ENCODE measurements at regions not wholly inside any gene's neighbourhood (a gene's known extent, or its start where the extent isn't known, plus 50 kb on each side); places are given as distances from the start of the nearest gene placed in this dataset.
A peak's percentile ranks its signal among the peaks of the same experiment; 100 is the strongest.

DNA sequence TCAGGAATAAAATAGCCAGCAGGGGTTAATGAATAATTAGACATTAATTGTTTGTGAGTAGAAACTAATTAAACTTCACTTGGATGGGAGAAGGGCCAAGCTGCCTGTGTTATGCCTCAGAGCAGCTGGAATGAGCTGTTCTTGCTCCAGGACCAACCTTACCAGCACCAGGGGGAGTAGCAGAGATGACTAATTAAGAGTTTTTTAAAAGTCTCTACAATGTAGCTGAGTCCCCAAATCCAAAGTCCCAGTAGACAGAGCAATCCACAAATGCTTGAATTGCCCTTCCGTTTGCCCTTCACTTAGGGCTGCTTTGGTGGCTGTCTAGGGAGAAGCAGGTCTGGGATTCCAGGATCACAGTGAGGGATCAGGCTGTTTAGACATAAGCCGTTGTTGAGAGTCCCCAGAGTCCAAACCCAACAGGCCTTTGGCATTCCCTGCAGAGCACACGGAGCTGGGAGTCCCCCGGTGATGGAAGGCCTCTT, 59.4 kb downstream of the RHOB start (continued):
- TF ChIP-seq, protein P1, sequence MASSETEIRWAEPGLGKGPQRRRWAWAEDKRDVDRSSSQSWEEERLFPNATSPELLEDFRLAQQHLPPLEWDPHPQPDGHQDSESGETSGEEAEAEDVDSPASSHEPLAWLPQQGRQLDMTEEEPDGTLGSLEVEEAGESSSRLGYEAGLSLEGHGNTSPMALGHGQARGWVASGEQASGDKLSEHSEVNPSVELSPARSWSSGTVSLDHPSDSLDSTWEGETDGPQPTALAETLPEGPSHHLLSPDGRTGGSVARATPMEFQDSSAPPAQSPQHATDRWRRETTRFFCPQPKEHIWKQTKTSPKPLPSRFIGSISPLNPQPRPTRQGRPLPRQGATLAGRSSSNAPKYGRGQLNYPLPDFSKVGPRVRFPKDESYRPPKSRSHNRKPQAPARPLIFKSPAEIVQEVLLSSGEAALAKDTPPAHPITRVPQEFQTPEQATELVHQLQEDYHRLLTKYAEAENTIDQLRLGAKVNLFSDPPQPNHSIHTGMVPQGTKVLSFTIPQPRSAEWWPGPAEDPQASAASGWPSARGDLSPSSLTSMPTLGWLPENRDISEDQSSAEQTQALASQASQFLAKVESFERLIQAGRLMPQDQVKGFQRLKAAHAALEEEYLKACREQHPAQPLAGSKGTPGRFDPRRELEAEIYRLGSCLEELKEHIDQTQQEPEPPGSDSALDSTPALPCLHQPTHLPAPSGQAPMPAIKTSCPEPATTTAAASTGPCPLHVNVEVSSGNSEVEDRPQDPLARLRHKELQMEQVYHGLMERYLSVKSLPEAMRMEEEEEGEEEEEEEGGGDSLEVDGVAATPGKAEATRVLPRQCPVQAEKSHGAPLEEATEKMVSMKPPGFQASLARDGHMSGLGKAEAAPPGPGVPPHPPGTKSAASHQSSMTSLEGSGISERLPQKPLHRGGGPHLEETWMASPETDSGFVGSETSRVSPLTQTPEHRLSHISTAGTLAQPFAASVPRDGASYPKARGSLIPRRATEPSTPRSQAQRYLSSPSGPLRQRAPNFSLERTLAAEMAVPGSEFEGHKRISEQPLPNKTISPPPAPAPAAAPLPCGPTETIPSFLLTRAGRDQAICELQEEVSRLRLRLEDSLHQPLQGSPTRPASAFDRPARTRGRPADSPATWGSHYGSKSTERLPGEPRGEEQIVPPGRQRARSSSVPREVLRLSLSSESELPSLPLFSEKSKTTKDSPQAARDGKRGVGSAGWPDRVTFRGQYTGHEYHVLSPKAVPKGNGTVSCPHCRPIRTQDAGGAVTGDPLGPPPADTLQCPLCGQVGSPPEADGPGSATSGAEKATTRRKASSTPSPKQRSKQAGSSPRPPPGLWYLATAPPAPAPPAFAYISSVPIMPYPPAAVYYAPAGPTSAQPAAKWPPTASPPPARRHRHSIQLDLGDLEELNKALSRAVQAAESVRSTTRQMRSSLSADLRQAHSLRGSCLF (CRISPR knock-in tag; IDR thresholded peaks at IDR 0.05; ENCODE audit: borderline replicate concordance) = no peak
- TF ChIP-seq, protein P2, sequence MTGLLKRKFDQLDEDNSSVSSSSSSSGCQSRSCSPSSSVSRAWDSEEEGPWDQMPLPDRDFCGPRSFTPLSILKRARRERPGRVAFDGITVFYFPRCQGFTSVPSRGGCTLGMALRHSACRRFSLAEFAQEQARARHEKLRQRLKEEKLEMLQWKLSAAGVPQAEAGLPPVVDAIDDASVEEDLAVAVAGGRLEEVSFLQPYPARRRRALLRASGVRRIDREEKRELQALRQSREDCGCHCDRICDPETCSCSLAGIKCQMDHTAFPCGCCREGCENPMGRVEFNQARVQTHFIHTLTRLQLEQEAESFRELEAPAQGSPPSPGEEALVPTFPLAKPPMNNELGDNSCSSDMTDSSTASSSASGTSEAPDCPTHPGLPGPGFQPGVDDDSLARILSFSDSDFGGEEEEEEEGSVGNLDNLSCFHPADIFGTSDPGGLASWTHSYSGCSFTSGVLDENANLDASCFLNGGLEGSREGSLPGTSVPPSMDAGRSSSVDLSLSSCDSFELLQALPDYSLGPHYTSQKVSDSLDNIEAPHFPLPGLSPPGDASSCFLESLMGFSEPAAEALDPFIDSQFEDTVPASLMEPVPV (CRISPR knock-in tag; IDR thresholded peaks at IDR 0.05) = no peak
- TF ChIP-seq, protein P3, sequence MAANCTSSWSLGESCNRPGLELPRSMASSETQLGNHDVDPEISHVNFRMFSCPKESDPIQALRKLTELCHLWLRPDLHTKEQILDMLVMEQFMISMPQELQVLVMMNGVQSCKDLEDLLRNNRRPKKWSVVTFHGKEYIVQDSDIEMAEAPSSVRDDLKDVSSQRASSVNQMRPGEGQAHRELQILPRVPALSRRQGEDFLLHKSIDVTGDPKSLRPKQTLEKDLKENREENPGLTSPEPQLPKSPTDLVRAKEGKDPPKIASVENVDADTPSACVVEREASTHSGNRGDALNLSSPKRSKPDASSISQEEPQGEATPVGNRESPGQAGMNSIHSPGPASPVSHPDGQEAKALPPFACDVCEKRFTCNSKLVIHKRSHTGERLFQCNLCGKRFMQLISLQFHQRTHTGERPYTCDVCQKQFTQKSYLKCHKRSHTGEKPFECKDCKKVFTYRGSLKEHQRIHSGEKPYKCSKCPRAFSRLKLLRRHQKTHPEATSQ (CRISPR knock-in tag; IDR thresholded peaks at IDR 0.05; ENCODE audit: borderline replicate concordance) = no peak
- no peak for TF ChIP-seq ZFP41 (CRISPR knock-in tag; IDR thresholded peaks at IDR 0.05; ENCODE audit: borderline replicate concordance)
- TF ChIP-seq RELA (CRISPR knock-in tag; IDR thresholded peaks at IDR 0.05) = no peak
- TF ChIP-seq ZNF367 (CRISPR knock-in tag; IDR thresholded peaks at IDR 0.05; ENCODE audit: borderline replicate concordance) = no peak
- no peak for TF ChIP-seq SALL2 (CRISPR knock-in tag; IDR thresholded peaks at IDR 0.05)
- TF ChIP-seq SMC3 (IDR thresholded peaks at IDR 0.05; ENCODE audit: low read length) = peak; percentile 72; the same call in 1 of the 2 replicates
- no peak for TF ChIP-seq AHR (CRISPR knock-in tag; IDR thresholded peaks at IDR 0.05)
- no peak for TF ChIP-seq HMG20B (CRISPR knock-in tag; conservative IDR thresholded peaks at IDR 0.05)
- TF ChIP-seq ZNF101 (CRISPR knock-in tag; IDR thresholded peaks at IDR 0.05; ENCODE audit: borderline replicate concordance, low read depth) = no peak
- no peak for TF ChIP-seq ZNF879 (CRISPR knock-in tag; IDR thresholded peaks at IDR 0.05)
- no peak for TF ChIP-seq U2AF2 (IDR thresholded peaks at IDR 0.05; ENCODE audit: low read depth, low read length)
- no peak for TF ChIP-seq ZNF605 (CRISPR knock-in tag; IDR thresholded peaks at IDR 0.05)
- TF ChIP-seq ZNF773 (CRISPR knock-in tag; IDR thresholded peaks at IDR 0.05; ENCODE audit: borderline replicate concordance) = no peak
- TF ChIP-seq, protein P4, sequence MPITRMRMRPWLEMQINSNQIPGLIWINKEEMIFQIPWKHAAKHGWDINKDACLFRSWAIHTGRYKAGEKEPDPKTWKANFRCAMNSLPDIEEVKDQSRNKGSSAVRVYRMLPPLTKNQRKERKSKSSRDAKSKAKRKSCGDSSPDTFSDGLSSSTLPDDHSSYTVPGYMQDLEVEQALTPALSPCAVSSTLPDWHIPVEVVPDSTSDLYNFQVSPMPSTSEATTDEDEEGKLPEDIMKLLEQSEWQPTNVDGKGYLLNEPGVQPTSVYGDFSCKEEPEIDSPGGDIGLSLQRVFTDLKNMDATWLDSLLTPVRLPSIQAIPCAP (CRISPR knock-in tag; IDR thresholded peaks at IDR 0.05; ENCODE audit: low read depth) = no peak
- TF ChIP-seq POLR2A (IDR thresholded peaks at IDR 0.05; ENCODE audit: insufficient read depth in 1 of 2, low read depth in 2 of 2, low read length in 2 of 2) = no peak
- TF ChIP-seq, protein P5, sequence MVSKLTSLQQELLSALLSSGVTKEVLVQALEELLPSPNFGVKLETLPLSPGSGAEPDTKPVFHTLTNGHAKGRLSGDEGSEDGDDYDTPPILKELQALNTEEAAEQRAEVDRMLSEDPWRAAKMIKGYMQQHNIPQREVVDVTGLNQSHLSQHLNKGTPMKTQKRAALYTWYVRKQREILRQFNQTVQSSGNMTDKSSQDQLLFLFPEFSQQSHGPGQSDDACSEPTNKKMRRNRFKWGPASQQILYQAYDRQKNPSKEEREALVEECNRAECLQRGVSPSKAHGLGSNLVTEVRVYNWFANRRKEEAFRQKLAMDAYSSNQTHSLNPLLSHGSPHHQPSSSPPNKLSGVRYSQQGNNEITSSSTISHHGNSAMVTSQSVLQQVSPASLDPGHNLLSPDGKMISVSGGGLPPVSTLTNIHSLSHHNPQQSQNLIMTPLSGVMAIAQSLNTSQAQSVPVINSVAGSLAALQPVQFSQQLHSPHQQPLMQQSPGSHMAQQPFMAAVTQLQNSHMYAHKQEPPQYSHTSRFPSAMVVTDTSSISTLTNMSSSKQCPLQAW (CRISPR knock-in tag; IDR thresholded peaks at IDR 0.05) = no peak
- TF ChIP-seq, protein P6, sequence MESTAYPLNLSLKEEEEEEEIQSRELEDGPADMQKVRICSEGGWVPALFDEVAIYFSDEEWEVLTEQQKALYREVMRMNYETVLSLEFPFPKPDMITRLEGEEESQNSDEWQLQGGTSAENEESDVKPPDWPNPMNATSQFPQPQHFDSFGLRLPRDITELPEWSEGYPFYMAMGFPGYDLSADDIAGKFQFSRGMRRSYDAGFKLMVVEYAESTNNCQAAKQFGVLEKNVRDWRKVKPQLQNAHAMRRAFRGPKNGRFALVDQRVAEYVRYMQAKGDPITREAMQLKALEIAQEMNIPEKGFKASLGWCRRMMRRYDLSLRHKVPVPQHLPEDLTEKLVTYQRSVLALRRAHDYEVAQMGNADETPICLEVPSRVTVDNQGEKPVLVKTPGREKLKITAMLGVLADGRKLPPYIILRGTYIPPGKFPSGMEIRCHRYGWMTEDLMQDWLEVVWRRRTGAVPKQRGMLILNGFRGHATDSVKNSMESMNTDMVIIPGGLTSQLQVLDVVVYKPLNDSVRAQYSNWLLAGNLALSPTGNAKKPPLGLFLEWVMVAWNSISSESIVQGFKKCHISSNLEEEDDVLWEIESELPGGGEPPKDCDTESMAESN (CRISPR knock-in tag; conservative IDR thresholded peaks at IDR 0.05) = no peak

All from HepG2 (cell line).